ENCODE measurements at regions not wholly inside any gene's neighbourhood (a gene's known extent, or its start where the extent isn't known, plus 50 kb on each side); places are given as distances from the start of the nearest gene placed in this dataset.

- TF ChIP-seq, protein P1, sequence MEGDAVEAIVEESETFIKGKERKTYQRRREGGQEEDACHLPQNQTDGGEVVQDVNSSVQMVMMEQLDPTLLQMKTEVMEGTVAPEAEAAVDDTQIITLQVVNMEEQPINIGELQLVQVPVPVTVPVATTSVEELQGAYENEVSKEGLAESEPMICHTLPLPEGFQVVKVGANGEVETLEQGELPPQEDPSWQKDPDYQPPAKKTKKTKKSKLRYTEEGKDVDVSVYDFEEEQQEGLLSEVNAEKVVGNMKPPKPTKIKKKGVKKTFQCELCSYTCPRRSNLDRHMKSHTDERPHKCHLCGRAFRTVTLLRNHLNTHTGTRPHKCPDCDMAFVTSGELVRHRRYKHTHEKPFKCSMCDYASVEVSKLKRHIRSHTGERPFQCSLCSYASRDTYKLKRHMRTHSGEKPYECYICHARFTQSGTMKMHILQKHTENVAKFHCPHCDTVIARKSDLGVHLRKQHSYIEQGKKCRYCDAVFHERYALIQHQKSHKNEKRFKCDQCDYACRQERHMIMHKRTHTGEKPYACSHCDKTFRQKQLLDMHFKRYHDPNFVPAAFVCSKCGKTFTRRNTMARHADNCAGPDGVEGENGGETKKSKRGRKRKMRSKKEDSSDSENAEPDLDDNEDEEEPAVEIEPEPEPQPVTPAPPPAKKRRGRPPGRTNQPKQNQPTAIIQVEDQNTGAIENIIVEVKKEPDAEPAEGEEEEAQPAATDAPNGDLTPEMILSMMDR (IDR thresholded peaks at IDR 0.05; ENCODE audit: borderline replicate concordance, extremely low read depth, insufficient read depth) = no peak
- no peak for DNase-seq
- no peaks in the 10 kb centered on the region for H3K9me3 ChIP-seq (ENCODE audit: control insufficient read depth in 2 of 3, insufficient read depth in 1 of 3, low read length in 3 of 3)
- no peaks in the 10 kb centered on the region for H3K4me1 ChIP-seq (ENCODE audit: control insufficient read depth in 2 of 3, insufficient read depth in 2 of 3, low read depth in 1 of 3, low read length in 3 of 3)
- intact Hi-C loops (cut with DNase I) = no loop called here
- H3K27me3 ChIP-seq (ENCODE audit: control insufficient read depth, insufficient read depth, low read length) = no peaks in the 10 kb centered on the region
- H3K9ac ChIP-seq (ENCODE audit: low read length in 3 of 3) = no peak overlapping the region
- H3K36me3 ChIP-seq (ENCODE audit: control insufficient read depth in 2 of 3, insufficient read depth in 3 of 3, low read length in 3 of 3) = no peaks in the 10 kb centered on the region
- no peak overlapping the region for H3K27ac ChIP-seq (ENCODE audit: low read depth in 2 of 2, low read length in 2 of 2)
- H3K4me3 ChIP-seq (ENCODE audit: low read length in 3 of 3) = no peak overlapping the region
- no peak for FAIRE-seq
Observed at GRCh38 chr14:38592764-38593442, 337.0 kb upstream of the CLEC14A start.

DNA sequence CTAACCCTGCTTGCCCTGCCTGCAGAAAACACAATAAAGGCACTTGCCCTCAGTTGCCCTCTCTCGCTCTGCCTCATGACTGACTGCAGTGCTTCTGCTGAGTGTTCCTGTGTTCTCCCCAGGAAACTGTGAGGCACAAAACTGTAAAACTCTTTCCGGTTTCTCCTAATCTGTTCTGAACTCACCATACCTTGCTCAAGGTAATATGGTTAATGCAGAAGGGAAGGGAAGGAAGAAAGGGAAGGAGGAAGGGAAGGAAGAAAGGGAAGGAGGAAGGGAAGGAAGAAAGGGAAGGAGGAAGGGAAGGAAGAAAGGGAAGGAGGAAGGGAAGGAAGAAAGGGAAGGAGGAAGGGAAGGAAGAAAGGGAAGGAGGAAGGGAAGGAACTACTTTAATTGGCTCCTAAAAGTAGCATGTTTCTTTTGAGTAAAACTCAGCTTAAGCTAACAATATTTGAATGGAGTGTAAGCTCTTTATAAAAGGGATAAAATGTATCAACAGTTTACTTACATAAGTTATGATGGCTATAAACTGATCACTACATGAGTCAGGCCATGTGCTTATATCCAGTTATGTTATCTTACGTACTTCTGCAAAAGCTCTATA is 334.0 kb upstream of the CLEC14A start:
- Histone ChIP-seq H3K9ac (ENCODE audit: low read length in 3 of 3) (no peak overlapping the region), H3K27ac (ENCODE audit: low read depth in 2 of 2, low read length in 2 of 2) (no peak overlapping the region), H3K4me1 (ENCODE audit: control insufficient read depth in 2 of 3, insufficient read depth in 2 of 3, low read depth in 1 of 3, low read length in 3 of 3) (no peaks in the 10 kb centered on the region), H3K4me3 (ENCODE audit: low read length in 3 of 3) (no peak overlapping the region), H3K36me3 (ENCODE audit: control insufficient read depth in 2 of 3, insufficient read depth in 3 of 3, low read length in 3 of 3) (no peaks in the 10 kb centered on the region), H3K9me3 (ENCODE audit: control insufficient read depth in 2 of 3, insufficient read depth in 1 of 3, low read length in 3 of 3) (no peaks in the 10 kb centered on the region), H3K27me3 (ENCODE audit: control insufficient read depth, insufficient read depth, low read length) (no peaks in the 10 kb centered on the region)
- FAIRE-seq (no peak), DNase-seq (peak in 1 of 5 donors; percentile 12)
- intact Hi-C loops (cut with DNase I) = no loop called here
- TF ChIP-seq, protein P1 (IDR thresholded peaks at IDR 0.05; ENCODE audit: borderline replicate concordance, extremely low read depth, insufficient read depth) = no peak

DNA sequence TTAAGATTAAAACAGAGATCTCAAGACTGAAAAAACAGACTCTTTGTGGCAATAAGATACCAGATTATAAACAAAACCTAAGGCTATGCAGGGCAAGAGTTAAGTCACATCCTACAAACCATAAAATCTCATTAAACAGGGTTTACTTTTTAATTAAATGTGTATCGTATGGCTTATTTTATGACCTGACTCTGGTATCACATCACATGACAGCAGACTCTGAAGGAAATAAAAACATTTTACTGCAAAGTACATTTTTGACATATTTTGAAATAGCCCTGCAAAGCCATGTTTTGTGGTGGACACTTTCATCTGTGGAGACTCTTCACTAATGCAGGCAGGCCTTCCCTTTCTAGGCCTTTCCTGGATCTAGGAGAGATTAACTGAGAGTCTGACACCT is 327.6 kb upstream of the CLEC14A start:
- no peaks in the 10 kb centered on the region for H3K36me3 ChIP-seq (ENCODE audit: control insufficient read depth in 2 of 3, insufficient read depth in 3 of 3, low read length in 3 of 3)
- no peaks in the 10 kb centered on the region for H3K9me3 ChIP-seq (ENCODE audit: control insufficient read depth in 2 of 3, insufficient read depth in 1 of 3, low read length in 3 of 3)
- no peak overlapping the region for H3K4me3 ChIP-seq (ENCODE audit: low read length in 3 of 3)
- TF ChIP-seq, protein P1 (IDR thresholded peaks at IDR 0.05; ENCODE audit: borderline replicate concordance, extremely low read depth, insufficient read depth) = no peak
- DNase-seq (no peak), FAIRE-seq (no peak)
- H3K9ac ChIP-seq (ENCODE audit: low read length in 3 of 3) = no peak overlapping the region
- H3K27ac ChIP-seq (ENCODE audit: low read depth in 2 of 2, low read length in 2 of 2) = no peak overlapping the region
- no peaks in the 10 kb centered on the region for H3K27me3 ChIP-seq (ENCODE audit: control insufficient read depth, insufficient read depth, low read length)
- H3K4me1 ChIP-seq (ENCODE audit: control insufficient read depth in 2 of 3, insufficient read depth in 2 of 3, low read depth in 1 of 3, low read length in 3 of 3) = no peaks in the 10 kb centered on the region
- intact Hi-C loops (cut with DNase I) = no loop called here
